ENCODE measurements at regions not wholly inside any gene's neighbourhood (a gene's known extent, or its start where the extent isn't known, plus 50 kb on each side); places are given as distances from the start of the nearest gene placed in this dataset.

DNA sequence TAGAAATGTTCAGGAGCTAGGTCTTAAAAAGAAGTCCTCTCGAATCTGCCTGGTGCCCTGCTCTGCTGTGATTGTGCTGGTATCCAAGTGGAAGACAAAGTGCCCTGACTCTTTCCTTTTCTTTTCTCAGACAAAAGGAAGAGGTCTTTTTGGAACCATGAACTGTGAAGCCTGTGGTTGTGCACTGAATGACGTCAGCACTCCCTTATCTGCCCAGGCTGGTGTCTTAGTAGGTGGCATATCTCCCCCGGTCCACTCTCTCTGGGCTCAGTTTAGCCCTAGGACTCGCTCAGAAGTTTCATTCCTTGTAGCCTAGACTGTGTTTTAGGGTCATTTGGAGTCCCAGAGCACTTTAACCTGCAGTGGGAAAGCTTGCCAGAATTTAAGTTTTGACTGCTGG is 400.3 kb upstream of the CT83 start:
- TF ChIP-seq, protein P1, sequence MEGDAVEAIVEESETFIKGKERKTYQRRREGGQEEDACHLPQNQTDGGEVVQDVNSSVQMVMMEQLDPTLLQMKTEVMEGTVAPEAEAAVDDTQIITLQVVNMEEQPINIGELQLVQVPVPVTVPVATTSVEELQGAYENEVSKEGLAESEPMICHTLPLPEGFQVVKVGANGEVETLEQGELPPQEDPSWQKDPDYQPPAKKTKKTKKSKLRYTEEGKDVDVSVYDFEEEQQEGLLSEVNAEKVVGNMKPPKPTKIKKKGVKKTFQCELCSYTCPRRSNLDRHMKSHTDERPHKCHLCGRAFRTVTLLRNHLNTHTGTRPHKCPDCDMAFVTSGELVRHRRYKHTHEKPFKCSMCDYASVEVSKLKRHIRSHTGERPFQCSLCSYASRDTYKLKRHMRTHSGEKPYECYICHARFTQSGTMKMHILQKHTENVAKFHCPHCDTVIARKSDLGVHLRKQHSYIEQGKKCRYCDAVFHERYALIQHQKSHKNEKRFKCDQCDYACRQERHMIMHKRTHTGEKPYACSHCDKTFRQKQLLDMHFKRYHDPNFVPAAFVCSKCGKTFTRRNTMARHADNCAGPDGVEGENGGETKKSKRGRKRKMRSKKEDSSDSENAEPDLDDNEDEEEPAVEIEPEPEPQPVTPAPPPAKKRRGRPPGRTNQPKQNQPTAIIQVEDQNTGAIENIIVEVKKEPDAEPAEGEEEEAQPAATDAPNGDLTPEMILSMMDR (IDR thresholded peaks at IDR 0.05 in 4 of 5, conservative IDR thresholded peaks at IDR 0.05 in 1 of 5) = no peak
- TF ChIP-seq POLR2A (IDR thresholded peaks at IDR 0.05) = no peak
